ENCODE measurements at regions not wholly inside any gene's neighbourhood (a gene's known extent, or its start where the extent isn't known, plus 50 kb on each side); places are given as distances from the start of the nearest gene placed in this dataset.

DNA sequence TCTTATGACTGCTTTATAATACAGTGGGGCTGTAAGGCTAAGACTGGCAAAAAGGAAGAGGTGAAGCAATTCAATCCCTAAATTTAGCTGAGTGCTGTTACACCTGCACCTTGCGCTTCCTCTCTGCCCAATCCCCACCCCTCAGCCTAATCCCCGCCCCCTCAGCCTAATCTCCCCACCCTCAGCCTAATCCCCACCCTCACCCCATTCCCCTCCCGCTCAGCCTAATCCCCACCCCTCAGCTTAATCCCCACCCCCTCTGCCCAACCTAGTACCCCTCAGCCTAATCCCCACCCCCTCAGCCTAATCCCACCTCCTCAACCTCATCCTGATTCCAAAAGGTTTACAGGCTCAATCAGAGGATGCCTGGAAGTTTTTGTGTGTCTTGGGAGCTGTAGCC lies 155.5 kb downstream of the PMP22 start:
- no peak for DNase-seq (ENCODE audit: low spot score)

DNA sequence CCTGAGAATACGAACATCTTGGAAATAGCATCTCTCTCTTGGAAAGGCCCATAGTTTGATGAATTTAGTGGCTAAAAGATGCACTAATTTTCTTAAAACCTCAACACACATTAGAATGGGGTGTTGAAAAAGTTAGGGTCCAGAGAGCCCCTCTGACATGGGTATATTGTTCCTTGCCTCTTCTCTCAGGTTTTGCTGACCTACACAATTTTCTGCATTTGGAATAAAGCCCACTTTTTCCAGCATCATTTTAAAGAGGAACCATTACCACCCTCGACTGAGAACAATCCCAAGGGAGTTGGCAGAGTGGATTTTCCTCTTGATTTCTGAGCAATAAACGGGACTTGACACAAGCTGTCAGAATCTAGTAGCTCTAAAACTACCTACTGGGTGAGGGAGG lies 156.1 kb downstream of the PMP22 start:
- no peak for DNase-seq (ENCODE audit: low spot score)

DNA sequence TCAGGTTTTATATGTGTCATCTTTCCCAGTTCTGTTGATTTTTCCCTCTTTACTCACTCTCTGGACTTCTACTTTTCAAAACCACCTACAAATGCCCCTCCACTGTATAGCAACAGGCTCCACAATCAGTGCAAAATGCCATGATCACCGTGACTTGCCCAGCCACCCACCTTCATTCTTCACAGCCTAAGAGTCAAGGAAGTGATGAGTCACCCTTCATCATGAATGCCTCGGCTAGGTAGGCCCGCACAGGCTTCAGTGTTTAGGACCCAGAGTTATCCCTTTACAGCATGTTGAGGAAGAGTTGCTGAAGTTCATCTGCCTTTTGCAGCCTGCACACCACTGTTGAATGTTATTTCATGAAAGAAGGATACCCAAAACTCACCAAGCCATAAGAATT lies 158.6 kb downstream of the PMP22 start:
- peak; percentile 19 for DNase-seq (ENCODE audit: low spot score)

DNA sequence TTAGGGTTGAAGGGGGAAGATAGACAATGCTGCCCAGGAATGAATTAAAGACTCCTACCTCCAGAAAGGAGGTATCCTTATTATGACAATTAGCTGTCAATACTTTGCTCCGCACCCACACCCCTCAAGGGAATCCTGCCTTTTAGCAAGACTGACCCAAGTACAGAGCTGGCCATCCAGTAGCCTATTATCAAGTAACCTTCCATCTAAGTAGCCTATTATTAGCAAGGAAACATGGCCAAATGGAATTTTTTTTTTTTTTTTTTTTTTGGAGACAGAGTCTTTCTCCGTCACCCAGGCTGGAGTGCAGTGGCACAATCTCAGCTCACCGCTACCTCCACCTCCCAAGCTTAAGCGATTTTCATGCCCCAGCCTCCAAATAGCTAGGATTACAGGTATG lies 161.3 kb downstream of the PMP22 start:
- DNase-seq (ENCODE audit: low spot score): no peak

DNA sequence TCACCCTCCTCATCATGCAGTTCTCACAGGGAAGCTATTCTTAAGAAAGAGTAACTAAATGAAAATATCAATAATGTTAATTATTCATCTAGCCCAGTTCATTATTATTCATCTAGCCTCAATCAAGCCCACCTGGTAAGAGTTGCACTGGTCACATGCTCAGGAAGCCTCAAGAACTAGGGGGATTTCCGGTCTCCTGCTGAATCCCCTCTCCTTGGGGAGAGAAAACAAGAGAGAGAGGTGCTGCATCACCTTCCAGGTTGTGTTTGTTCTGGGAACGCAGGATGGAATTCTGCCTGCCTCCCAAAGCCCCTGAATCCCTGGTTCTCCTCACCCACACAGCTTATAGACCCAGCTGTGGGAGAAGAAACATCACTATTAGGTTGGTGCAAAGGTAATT lies 164.0 kb downstream of the PMP22 start:
- DNase-seq (ENCODE audit: low spot score): no peak

DNA sequence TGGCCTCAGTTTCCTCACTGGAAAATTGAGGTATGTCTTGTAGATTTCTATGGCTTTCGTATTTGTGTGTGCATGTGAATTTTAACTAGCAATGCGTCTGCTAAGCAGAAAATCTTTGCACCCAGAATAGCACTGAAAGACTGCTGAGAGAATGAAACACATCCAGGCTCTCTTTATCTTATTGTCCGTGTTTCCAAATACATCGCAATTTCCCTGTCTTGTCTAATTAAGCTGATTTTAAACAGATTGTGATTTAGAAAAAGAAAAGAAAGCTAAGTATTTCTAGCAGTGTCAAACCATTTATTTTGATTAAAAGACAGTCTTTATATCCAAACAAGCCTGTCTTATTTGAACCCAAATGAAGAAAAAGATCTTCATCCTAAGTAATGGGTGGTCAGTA lies 168.6 kb downstream of the PMP22 start:
- DNase-seq (ENCODE audit: low spot score): no peak

DNA sequence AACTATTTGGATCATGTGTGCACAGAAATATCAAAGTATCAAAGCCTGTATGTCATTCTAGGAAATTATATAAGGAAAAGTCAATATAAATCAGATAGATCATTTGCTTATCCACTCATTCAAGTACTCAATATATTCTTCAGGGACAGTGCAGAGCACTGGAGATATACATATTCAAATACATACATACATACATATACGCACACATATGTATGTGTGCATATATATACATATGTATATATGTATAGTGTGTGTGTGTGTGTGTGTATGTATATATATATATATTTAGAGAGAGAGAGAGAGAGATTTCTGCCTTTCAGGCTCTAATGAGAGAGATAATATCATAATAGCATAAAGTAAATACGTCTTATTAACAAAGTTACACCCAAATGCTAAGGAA lies 169.2 kb downstream of the PMP22 start:
- DNase-seq (ENCODE audit: low spot score): no peak

DNA sequence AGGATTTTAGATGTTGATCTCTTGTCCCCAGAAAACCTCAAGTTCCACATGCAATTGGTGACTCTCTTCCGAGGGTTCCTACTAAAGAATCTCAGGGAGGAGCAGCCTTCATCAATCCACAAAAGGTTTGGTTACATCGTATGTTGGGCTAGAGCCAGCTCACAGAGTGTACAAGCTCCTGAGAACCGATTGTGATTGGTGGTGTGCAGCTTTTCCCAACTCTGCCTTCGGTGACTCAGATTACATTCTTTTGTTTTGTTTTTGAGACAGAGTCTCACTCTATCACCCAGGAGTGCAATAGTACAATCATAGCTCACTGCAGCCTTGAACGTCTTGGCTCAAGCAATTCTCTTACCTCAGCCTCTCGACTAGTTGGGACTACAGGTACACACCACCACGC lies 172.4 kb downstream of the PMP22 start:
- peak; percentile 29 for DNase-seq (ENCODE audit: low spot score)

DNA sequence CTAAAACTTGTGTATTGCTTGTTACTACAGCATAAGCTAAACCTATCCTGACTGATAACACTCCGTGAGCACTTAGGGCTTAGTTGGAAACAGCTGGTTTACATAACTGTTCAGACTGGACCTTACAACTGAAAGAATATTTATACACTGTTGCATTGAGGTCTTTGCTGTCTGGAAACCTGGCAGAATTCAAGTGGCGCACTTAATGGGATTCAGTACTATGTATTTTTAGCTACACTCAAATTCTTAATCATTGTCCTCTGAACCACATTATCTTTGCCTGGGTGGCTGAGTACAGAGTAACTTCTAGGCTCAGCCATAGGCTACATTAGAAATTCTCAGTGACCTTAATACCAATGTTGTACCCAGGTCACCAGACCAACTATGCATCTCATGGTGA lies 172.9 kb downstream of the PMP22 start:
- DNase-seq (ENCODE audit: low spot score): no peak

DNA sequence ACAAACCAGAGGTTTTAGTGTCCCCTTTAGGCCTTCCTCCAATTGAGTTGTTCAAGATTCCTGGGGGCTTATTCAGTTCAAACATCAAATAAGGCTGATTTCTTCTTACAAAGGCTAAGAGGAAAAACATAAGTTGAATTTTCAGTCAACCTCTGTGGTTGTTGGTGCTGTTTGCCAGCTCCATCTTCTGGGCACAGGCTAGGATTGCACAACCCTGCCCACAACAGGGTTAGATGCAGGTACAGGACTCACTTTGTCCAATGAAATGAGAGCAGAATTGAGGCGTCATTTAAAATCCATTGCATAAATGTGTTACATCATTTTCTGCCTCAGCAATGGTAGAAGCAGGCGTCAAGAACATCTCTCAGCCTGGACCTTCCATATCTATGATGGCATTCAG lies 173.3 kb downstream of the PMP22 start:
- DNase-seq (ENCODE audit: low spot score): no peak

DNA sequence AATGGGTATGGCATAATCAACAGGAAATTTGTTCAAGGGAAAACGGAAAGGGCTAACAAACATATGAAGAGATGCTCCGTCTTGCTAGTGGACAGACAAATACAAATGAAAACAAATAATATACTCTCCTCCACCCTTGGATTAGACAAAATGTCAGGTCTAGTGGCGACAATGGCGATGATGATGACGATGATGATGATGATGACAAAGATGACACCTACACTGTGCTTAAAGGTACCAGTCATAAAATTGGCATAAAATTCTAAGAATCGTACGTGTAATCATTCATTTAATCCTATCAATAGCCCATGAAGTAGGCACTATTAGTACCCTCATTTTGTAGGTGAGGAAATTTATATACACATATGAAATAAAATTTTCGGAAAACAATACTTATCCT lies 174.6 kb downstream of the PMP22 start:
- no peak for DNase-seq (ENCODE audit: low spot score)

DNA sequence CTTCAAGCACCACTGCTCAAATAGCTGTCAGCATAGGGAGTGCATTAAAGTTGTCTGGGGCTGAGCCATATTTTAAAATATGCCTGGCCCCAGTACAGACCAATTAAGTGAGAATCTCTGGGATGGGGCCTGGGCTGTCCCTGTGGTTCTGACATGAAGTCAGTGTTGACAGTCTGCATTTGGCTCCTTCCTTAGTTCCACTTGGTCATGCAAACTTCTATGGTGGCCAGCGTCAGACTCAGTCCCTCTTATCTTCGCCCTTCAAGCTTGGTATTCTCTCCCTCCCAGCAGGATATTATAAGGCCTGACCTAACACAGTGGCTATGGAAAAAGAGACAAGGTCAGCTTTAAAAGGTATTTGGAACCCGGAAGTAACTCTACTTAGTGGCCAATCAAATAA lies 177.2 kb downstream of the PMP22 start:
- no peak for DNase-seq (ENCODE audit: low spot score)

DNA sequence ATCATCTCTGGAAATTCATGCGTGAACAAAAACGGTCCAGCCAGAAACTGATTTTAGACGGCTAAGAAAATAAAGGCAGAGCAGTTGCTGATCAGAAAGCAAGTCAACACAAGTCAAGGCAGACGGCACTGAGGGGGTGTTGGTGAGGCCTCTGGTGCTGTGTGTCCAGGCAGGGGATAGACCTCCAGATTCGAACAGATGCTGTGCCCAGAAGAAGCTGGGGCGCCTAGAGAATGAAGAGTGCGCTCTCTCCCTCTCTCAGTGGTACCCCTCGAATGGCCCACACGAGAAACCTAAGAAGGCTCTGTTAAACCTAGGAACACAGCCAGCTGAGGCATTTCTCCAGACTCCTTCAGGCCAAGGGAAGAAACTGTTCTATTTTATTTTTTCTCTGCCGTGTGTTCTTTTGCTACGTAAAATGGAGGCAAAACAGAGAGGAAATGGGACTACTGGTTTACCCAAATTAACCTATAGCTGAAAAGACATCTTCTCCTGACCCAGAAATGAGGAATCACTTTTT lies 178.3 kb downstream of the PMP22 start:
- DNase-seq (ENCODE audit: low spot score): no peak

DNA sequence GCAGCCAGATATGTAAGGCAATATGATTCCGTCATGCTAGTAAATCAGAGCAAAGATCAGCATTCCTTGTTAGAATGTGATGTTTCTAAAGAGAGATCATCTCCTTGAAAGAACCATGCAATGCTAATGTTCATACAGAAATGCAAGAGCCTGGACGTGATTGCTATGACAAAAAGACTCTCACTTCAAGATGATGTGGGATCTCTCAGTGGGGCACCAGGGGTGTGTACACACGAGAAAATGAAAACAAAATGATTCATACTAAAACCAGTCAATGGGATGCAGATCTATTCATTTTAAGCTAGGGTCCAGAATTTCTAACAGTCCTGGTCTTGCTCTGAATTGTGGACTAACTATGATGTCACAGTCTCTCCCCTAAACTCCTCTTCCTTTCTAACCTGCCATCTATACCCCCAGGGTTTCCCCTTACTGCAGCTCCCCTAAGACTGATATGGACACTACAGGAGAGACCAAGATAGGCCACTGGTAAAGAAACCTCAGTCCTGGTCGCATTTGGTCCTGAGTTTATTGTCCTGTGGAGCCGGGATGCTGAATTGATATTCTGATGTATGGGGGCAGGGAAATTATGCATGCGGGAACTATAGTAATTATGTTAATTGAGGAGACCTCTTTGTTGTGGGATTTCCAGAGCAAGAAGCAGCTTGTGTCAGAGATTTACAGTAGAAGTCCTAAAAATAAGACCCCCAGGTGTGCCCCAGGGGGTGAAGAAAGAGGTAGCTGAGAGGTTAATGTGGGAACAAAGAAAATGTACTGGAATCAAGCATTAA lies 179.0 kb downstream of the PMP22 start:
- DNase-seq (ENCODE audit: low spot score): no peak

DNA sequence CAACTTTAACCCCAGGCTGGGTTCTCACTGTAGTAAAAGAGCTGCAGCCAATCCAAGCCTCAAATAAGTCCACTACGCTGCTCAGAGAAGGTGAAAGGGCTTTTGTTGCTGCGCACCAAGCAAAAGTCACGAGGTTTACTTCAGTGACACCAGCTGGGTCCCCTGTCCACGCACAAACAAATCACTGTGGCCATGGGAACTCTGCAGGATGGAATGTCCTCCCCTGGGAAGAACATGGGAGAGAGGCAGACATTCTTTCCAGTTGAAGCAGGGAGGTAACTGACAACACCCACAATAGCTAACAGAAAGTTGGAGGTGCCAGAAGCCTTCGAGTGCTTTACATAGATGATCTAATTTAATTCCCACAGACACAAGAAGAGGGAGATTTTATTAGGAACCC lies 181.9 kb downstream of the PMP22 start:
- no peak for DNase-seq (ENCODE audit: low spot score)

DNA sequence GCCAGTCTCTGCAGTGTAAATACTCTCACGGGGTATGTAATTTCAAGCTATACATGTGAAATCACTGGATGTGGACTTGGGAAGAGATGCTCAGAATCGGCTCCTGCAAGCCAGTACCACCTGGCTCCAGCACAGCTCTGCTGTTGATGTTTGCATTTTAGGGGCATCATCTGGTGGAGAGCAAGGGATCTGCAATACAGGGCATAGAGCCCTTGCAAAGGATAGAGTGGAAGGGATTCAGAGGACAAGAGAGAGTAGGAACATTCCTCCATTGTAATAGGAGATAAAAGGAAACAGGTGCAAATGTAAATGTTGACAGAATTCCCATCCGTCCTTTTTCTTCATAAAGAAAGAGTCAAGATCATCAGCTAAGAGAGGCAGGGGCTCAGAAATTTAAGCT lies 184.1 kb downstream of the PMP22 start:
- DNase-seq (ENCODE audit: low spot score): no peak

DNA sequence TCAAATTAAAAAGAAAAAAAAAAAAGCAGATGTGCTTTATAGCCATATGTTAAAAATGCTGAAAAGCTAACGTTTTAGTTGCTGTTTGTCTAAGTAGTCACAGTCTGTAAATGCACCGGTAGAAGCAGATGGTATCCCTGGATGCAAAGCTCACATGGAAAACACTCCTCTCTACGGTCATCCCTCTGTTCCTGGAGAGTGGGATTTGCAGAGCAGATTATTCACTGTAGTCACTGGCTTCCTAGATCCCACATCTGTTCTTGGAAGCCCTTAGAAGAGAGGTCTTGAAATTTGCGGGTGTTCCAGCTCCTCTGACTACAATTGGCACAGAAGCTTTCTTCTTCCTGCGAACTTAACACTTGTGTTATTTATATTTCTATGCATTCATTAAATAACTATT lies 186.6 kb downstream of the PMP22 start:
- DNase-seq (ENCODE audit: low spot score): no peak

DNA sequence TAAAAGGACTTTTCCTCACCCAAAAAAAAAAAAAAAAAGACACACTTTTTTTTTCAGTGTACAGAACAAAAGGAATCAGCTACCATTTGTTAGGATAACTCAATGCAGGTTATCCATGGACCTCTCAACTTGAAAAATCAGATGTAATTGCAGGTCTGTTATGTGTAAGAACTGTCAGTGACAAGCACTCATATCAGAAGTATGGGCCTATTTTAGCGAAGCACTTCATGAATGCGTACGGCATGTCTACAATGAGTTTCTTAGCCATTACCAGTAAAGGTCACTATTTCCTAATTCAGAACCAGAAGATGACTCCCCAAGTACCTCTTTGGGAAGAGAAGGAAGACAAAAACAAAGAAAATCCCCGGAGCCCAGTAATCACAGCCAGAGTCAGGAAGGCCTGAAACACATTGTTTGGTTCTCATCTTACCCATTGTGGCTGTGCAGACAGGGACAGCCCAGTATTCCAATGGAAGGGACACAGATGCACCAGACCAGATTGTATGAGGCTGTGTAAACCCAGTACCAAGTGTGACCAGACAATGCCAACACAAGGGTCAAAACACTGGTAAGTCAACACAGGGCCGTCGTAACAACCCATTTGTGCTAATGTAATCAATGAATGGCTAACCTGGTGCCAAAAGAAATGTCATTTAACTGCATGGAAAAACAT lies 188.0 kb downstream of the PMP22 start:
- no peak for DNase-seq (ENCODE audit: low spot score)

DNA sequence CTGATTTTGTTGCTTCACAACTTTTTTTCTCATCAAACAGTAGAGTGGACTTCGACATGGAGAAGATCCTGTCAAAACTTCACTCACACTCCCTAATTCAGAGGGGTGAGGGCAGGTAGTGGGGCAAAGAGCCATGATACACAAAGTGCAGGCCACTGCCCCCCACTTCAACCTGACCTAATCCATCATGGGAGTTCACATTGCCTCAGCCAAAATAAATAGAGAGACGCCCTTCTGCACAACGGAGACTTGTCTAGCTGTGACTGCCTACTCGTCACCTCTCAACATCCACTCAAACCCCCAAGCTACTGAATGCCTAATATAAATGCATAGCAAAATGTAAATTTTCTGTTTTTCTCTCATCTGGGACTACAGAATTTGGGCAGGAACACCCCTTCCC lies 213.2 kb downstream of the PMP22 start:
- DNase-seq (ENCODE audit: low spot score): no peak

DNA sequence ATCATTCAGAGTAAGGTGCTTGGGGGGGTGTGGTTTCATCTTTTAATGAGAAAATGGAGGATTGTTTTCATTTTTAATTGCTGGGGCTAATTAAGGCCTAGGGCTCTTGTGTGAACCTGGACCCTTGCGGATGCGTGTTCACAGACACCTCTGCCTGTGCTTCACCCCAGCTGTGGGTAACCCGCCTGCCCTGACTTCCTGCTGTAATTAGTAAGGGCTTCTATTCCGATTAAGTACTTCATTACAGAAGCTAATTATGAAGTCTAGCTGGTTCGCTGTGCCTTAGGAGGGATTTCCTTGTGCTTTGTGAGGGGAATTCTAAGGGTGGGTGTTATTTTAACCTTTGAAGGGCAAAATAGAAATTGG lies 215.3 kb downstream of the PMP22 start:
- DNase-seq (ENCODE audit: low spot score): no peak

DNA sequence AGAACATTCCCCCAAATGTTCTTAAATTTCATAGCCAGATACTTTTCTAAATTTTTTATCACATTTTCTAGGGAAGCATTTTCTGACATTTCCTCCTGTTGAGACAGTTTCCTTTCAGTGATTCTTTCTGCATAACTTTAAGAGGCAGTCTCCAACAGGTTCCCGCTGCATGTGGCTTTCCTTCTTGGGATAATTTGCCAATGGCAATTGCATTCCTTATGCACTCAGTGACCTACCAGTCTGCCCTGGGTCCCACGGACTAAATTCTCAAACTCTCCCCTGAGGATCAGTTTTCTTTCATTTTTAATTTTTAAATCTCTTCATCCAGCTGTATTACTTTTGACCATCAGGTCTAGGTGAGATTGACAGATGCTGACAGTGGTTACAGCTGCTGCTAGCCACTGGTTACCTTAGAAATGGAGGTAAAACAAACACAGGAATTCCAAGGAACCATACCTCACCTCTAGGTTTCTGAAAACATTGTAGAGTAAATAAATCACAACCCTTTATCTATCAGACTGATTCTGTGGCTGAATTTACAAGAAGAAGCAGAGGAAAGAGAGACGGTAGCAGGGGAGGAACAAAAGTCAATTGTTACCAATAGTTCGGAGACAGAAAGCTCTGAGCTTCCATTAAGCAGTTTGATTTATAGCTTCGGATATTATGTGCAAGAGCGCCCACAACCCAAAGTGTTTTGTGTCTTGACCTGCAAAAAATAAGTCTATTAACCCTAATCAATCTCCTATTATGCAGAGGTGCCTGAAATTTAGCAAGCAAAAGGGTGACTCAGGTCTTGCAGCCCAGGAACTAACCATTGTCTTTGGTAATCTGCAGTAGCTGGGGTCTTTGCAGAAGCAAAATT lies 216.0 kb downstream of the PMP22 start:
- no peak for DNase-seq (ENCODE audit: low spot score)

DNA sequence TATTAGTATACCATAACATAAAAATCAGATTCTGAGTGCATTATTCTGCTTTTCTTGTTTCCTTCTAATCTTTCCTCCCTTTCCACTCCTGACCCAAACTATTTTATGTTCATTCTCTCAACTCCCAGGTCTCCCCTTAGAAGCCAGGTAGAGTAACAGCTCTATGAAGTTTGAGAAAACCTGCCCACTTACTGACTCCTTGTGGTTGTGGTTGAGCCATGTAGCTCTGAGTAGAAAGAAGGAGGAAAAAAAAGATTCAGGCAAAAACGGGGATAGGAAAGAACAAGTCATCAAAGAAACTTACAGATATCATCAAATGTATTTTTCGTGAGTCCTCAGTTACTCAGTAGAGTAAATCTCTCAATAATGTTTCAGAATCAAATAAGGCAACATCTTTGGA lies 216.7 kb downstream of the PMP22 start:
- DNase-seq (ENCODE audit: low spot score): no peak

DNA sequence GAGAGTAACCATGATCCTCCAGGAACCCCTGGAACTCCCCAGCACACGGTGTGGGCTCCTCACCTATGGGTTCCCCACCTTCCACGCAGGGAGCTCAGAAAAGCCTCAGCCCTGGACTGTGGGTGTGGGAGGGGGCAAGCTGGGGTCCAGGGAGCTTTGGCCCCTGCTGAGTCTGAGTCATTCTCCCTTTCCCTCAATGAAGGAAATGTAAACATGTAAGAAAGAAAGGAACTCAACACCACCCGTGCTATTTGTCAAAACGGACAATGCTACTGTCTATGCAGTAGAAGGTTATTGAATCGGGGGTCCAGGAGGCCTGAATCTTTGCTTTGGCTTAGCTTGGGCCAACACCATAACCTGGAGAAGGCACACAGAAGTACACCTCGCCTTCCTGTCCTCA lies 222.8 kb downstream of the PMP22 start:
- no peak for DNase-seq (ENCODE audit: low spot score)

Data from AG08395 (cell line).